ENCODE measurements at regions not wholly inside any gene's neighbourhood (a gene's known extent, or its start where the extent isn't known, plus 50 kb on each side); places are given as distances from the start of the nearest gene placed in this dataset.

GRCh38 chr1:221611656-221612046 is 130.2 kb downstream of the DUSP10 start:
- intact Hi-C loops (cut with micrococcal nuclease) = no loop called here

- intact Hi-C loops (cut with micrococcal nuclease) = no loop called here
These were observed 129.7 kb downstream of the DUSP10 start for GRCh38 chr1:221612047-221612777.

- intact Hi-C loops (cut with micrococcal nuclease) = no loop called here
These were observed 121.2 kb downstream of the DUSP10 start for GRCh38 chr1:221620437-221621384.

- intact Hi-C loops (cut with micrococcal nuclease) = no loop called here
These were observed 120.2 kb downstream of the DUSP10 start for GRCh38 chr1:221621683-221622082.

GRCh38 chr1:221622389-221622788 is 119.5 kb downstream of the DUSP10 start:
- intact Hi-C loops (cut with micrococcal nuclease) = no loop called here

- intact Hi-C loops (cut with micrococcal nuclease) = no loop called here
These were observed 116.9 kb downstream of the DUSP10 start for GRCh38 chr1:221625026-221625425.

GRCh38 chr1:221626041-221626440 is 115.8 kb downstream of the DUSP10 start:
- intact Hi-C loops (cut with micrococcal nuclease) = no loop called here

- intact Hi-C loops (cut with micrococcal nuclease) = loop anchor here (5.0 kb wide), 1 partner anchor 112 kb away; the partner anchor contains the start of gene DUSP10
These were observed 111.7 kb downstream of the DUSP10 start for GRCh38 chr1:221630236-221630635.

GRCh38 chr1:221631556-221631955 is 110.3 kb downstream of the DUSP10 start:
- intact Hi-C loops (cut with micrococcal nuclease) = loop anchor here (5.0 kb wide), 1 partner anchor 111 kb away; the partner anchor contains the start of gene DUSP10

- intact Hi-C loops (cut with micrococcal nuclease) = loop anchor here (5.0 kb wide), 1 partner anchor 110 kb away; the partner anchor contains the start of gene DUSP10
These were observed 109.8 kb downstream of the DUSP10 start for GRCh38 chr1:221632072-221632471.

GRCh38 chr1:221633841-221634409 is 108.0 kb downstream of the DUSP10 start:
- intact Hi-C loops (cut with micrococcal nuclease) = loop anchor here (5.0 kb wide), 1 partner anchor 108 kb away; the partner anchor contains the start of gene DUSP10

GRCh38 chr1:221634606-221635005 is 107.3 kb downstream of the DUSP10 start:
- intact Hi-C loops (cut with micrococcal nuclease) = loop anchor here (5.0 kb wide), 2 partner anchors 78 to 108 kb away; partner anchors contain the start of gene DUSP10

GRCh38 chr1:221635305-221635704 is 106.6 kb downstream of the DUSP10 start:
- intact Hi-C loops (cut with micrococcal nuclease) = loop anchor here (5.0 kb wide), 1 partner anchor 77 kb away; no protein-coding TSS in a partner anchor

- intact Hi-C loops (cut with micrococcal nuclease) = loop anchor here (5.0 kb wide), 1 partner anchor 76 kb away; no protein-coding TSS in a partner anchor
These were observed 105.8 kb downstream of the DUSP10 start for GRCh38 chr1:221636096-221636495.

- intact Hi-C loops (cut with micrococcal nuclease) = loop anchor here (5.0 kb wide), 1 partner anchor 75 kb away; no protein-coding TSS in a partner anchor
These were observed 104.9 kb downstream of the DUSP10 start for GRCh38 chr1:221636967-221637366.

GRCh38 chr1:221637641-221638041 is 104.2 kb downstream of the DUSP10 start:
- intact Hi-C loops (cut with micrococcal nuclease) = loop anchor here (5.0 kb wide), 1 partner anchor 75 kb away; no protein-coding TSS in a partner anchor

- intact Hi-C loops (cut with micrococcal nuclease) = loop anchor here (5.0 kb wide), 1 partner anchor 74 kb away; no protein-coding TSS in a partner anchor
These were observed 103.3 kb downstream of the DUSP10 start for GRCh38 chr1:221638595-221638994.

GRCh38 chr1:221641811-221642210 is 100.1 kb downstream of the DUSP10 start:
- intact Hi-C loops (cut with micrococcal nuclease) = no loop called here

- intact Hi-C loops (cut with micrococcal nuclease) = no loop called here
These were observed 98.3 kb downstream of the DUSP10 start for GRCh38 chr1:221643404-221644144.

- intact Hi-C loops (cut with micrococcal nuclease) = no loop called here
These were observed 97.8 kb downstream of the DUSP10 start for GRCh38 chr1:221644145-221644448.

Measured in T-helper 2 cell treated with Interferon-gamma antibody and Interleukin-4, amounts not matched to agents 100 ng/mL and 5 ng/mL, for 36 hours (primary cell).